ENCODE measurements at regions not wholly inside any gene's neighbourhood (a gene's known extent, or its start where the extent isn't known, plus 50 kb on each side); places are given as distances from the start of the nearest gene placed in this dataset.

DNA sequence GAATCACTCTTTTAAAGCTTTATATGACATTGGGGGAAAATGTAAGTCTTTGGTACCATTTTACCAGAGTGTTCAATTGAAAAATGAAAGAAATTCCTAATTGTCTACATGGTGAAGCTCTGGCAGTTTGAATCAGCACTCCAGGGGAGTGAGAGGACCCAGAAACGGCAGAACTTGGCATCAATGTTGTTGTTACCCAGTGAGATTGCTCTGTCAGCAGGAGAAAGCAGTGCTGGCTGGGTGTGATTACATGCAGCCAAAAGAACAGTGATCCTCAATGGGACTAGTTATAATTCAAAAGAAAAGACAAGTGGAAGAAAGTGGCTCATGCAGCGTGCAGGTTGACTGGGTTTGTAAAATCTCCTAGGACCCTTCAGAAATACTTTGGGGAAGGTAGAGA is 206.4 kb downstream of the PTPRC start:
- H3K27ac ChIP-seq (ENCODE audit: low read depth, low read length, poor library complexity, severe bottlenecking), result no peak overlapping the region
- H4K20me1 ChIP-seq (ENCODE audit: insufficient read depth, low read length), result no peaks in the 10 kb centered on the region
- H3K9me2 ChIP-seq (ENCODE audit: low read depth, low read length), result no peaks in the 10 kb centered on the region
- H3K9ac ChIP-seq (ENCODE audit: low read length), result no peak overlapping the region
- peaks cover 8% of the 10 kb centered on the region; the same call in 1 of the 2 replicates for H3F3A ChIP-seq (ENCODE audit: insufficient read depth, low read length)
- H3K4me1 ChIP-seq (ENCODE audit: insufficient read depth, low read length, severe bottlenecking), result no peaks in the 10 kb centered on the region
- no peak overlapping the region for H2AFZ ChIP-seq (ENCODE audit: low read length)
- TF ChIP-seq EZH2 (IDR thresholded peaks at IDR 0.05; ENCODE audit: borderline replicate concordance, low read length), result no peak
- peaks cover 62% of the 10 kb centered on the region for H3K36me3 ChIP-seq (ENCODE audit: insufficient read depth, low read length)
- H3K9me3 ChIP-seq (ENCODE audit: low read length), result no peaks in the 10 kb centered on the region
- H3K4me3 ChIP-seq (ENCODE audit: low read depth, low read length, poor library complexity, severe bottlenecking), result no peak overlapping the region
- no peaks in the 10 kb centered on the region for H3K27me3 ChIP-seq (ENCODE audit: insufficient read depth, low read length)
- no peaks in the 10 kb centered on the region for H3K79me2 ChIP-seq (ENCODE audit: insufficient read depth, low read length)
- no peak overlapping the region for H3K4me2 ChIP-seq (ENCODE audit: low read length)

DNA sequence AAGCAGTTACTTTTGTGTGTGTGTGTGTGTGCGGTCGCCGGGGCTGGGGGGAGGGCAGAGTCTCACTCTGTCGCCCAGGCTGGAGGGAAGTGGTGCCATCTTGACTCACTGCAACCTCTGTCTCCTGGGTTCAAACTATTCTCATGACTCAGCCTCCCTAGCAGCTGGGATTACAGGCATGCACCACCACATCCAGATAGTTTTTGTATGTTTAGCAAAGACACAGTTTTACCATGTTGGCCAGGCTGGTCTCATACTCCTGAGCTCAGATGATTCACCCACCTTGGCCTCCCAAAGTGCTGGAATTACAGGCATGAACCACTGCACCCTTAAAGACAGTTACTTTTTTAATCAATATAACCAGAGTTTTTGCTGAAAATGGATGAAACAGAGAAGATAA is 207.0 kb downstream of the PTPRC start:
- Histone ChIP-seq H3K9ac (ENCODE audit: low read length) (no peak overlapping the region), H3F3A (ENCODE audit: insufficient read depth, low read length) (peaks cover 8% of the 10 kb centered on the region; the same call in 1 of the 2 replicates), H3K4me2 (ENCODE audit: low read length) (no peak overlapping the region), H3K9me2 (ENCODE audit: low read depth, low read length) (no peaks in the 10 kb centered on the region), H3K27ac (ENCODE audit: low read depth, low read length, poor library complexity, severe bottlenecking) (no peak overlapping the region), H3K4me1 (ENCODE audit: insufficient read depth, low read length, severe bottlenecking) (no peaks in the 10 kb centered on the region), H4K20me1 (ENCODE audit: insufficient read depth, low read length) (no peaks in the 10 kb centered on the region), H3K79me2 (ENCODE audit: insufficient read depth, low read length) (no peaks in the 10 kb centered on the region), H3K4me3 (ENCODE audit: low read depth, low read length, poor library complexity, severe bottlenecking) (no peak overlapping the region), H2AFZ (ENCODE audit: low read length) (no peak overlapping the region), H3K27me3 (ENCODE audit: insufficient read depth, low read length) (no peaks in the 10 kb centered on the region), H3K9me3 (ENCODE audit: low read length) (no peaks in the 10 kb centered on the region), H3K36me3 (ENCODE audit: insufficient read depth, low read length) (peaks cover 67% of the 10 kb centered on the region)
- no peak for TF ChIP-seq EZH2 (IDR thresholded peaks at IDR 0.05; ENCODE audit: borderline replicate concordance, low read length)
- TF ChIP-seq, protein P1, sequence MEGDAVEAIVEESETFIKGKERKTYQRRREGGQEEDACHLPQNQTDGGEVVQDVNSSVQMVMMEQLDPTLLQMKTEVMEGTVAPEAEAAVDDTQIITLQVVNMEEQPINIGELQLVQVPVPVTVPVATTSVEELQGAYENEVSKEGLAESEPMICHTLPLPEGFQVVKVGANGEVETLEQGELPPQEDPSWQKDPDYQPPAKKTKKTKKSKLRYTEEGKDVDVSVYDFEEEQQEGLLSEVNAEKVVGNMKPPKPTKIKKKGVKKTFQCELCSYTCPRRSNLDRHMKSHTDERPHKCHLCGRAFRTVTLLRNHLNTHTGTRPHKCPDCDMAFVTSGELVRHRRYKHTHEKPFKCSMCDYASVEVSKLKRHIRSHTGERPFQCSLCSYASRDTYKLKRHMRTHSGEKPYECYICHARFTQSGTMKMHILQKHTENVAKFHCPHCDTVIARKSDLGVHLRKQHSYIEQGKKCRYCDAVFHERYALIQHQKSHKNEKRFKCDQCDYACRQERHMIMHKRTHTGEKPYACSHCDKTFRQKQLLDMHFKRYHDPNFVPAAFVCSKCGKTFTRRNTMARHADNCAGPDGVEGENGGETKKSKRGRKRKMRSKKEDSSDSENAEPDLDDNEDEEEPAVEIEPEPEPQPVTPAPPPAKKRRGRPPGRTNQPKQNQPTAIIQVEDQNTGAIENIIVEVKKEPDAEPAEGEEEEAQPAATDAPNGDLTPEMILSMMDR (IDR thresholded peaks at IDR 0.05; ENCODE audit: low read length), result no peak

DNA sequence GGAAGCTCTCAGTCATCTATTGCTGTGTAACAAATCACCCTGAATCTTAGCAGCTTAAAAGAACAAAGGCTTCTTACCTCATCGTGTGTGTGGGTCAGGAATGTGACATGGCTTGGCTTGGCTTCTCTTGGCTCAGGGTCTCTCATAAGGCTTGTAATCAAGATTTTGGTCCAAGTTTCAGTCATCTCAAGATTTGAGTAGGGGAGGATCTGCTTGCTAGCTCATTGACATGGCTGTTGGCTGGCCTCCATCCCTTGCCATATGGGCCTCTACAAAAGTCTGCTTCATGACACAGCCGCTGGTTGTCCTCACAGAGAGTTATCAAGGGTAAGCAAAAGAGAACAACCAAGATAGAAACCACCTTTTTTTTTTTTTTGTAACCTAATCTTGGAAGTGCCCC is 207.7 kb downstream of the PTPRC start:
- no peak for TF ChIP-seq EZH2 (IDR thresholded peaks at IDR 0.05; ENCODE audit: borderline replicate concordance, low read length)
- TF ChIP-seq, protein P1 (IDR thresholded peaks at IDR 0.05; ENCODE audit: low read length), result no peak
- Histone ChIP-seq H3K9ac (ENCODE audit: low read length) (no peak overlapping the region), H3F3A (ENCODE audit: insufficient read depth, low read length) (peaks cover 8% of the 10 kb centered on the region; the same call in 1 of the 2 replicates), H2AFZ (ENCODE audit: low read length) (no peak overlapping the region), H3K9me3 (ENCODE audit: low read length) (no peaks in the 10 kb centered on the region), H3K36me3 (ENCODE audit: insufficient read depth, low read length) (peaks cover 68% of the 10 kb centered on the region), H3K9me2 (ENCODE audit: low read depth, low read length) (no peaks in the 10 kb centered on the region), H3K4me2 (ENCODE audit: low read length) (no peak overlapping the region), H3K27me3 (ENCODE audit: insufficient read depth, low read length) (no peaks in the 10 kb centered on the region), H3K79me2 (ENCODE audit: insufficient read depth, low read length) (no peaks in the 10 kb centered on the region), H3K4me3 (ENCODE audit: low read depth, low read length, poor library complexity, severe bottlenecking) (no peak overlapping the region), H4K20me1 (ENCODE audit: insufficient read depth, low read length) (no peaks in the 10 kb centered on the region), H3K4me1 (ENCODE audit: insufficient read depth, low read length, severe bottlenecking) (no peaks in the 10 kb centered on the region), H3K27ac (ENCODE audit: low read depth, low read length, poor library complexity, severe bottlenecking) (no peak overlapping the region)

DNA sequence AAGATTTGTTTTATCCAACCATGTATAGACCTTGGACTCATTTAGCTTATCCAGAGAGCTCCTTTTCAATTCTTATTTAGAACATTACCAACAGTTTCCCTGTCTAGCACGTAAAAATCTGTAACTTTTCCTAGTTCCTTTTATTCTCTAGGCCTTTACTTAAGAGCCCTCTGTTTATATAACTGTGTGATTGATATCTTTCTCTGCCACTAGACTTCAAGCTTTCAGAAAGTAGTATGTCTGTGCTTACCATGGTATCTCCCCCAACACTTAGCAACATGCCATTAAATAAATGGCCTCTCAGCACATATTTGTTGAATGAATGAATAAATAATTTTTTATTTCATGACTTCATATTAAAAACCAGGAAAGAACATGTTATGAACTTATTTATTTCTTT is 209.4 kb downstream of the PTPRC start:
- Histone ChIP-seq H3K4me1 (ENCODE audit: insufficient read depth, low read length, severe bottlenecking) (no peaks in the 10 kb centered on the region), H3K27me3 (ENCODE audit: insufficient read depth, low read length) (no peaks in the 10 kb centered on the region), H3K36me3 (ENCODE audit: insufficient read depth, low read length) (peaks cover 76% of the 10 kb centered on the region), H3K9ac (ENCODE audit: low read length) (no peak overlapping the region), H3K79me2 (ENCODE audit: insufficient read depth, low read length) (0 out of 2 replicates have a peak, but pooled peaks cover 5% of the 10 kb centered on the region), H2AFZ (ENCODE audit: low read length) (no peak overlapping the region), H3K9me2 (ENCODE audit: low read depth, low read length) (no peaks in the 10 kb centered on the region), H3K4me2 (ENCODE audit: low read length) (no peak overlapping the region), H3K4me3 (ENCODE audit: low read depth, low read length, poor library complexity, severe bottlenecking) (no peak overlapping the region), H3F3A (ENCODE audit: insufficient read depth, low read length) (peaks cover 8% of the 10 kb centered on the region; the same call in 1 of the 2 replicates), H3K27ac (ENCODE audit: low read depth, low read length, poor library complexity, severe bottlenecking) (no peak overlapping the region), H4K20me1 (ENCODE audit: insufficient read depth, low read length) (no peaks in the 10 kb centered on the region), H3K9me3 (ENCODE audit: low read length) (no peaks in the 10 kb centered on the region)
- TF ChIP-seq, protein P1 (IDR thresholded peaks at IDR 0.05; ENCODE audit: low read length), result no peak
- TF ChIP-seq EZH2 (IDR thresholded peaks at IDR 0.05; ENCODE audit: borderline replicate concordance, low read length), result no peak

All from OCI-LY1 (cell line).